ENCODE measurements at regions not wholly inside any gene's neighbourhood (a gene's known extent, or its start where the extent isn't known, plus 50 kb on each side); places are given as distances from the start of the nearest gene placed in this dataset.

DNA sequence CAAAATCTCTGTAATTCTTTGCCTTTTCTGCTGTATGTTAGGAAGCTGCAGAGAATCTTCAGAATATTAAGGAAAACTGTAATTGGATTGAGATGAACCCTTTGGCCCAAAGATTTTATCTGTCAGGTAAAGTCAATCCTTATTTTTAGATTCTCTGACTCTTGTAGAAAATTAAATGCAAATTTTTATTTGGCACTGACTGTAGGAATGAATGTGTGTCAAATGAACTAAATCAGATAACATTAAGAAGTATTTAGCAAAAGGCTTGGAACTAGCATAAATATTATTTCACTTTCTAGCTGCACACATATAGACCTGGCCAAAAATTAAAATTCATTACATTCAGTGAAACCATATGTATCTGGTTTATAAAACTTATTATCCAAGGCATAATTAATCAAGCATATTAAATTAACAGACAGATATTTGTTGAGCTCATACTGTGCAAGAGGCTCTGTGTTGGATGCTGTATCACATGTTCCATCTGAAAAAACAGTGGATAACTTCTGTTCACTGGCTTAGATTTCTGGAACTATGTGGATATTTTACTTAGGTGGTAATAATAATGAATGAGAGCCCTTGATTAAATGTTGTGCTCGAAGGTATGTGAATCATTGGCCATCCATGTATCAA lies 124.8 kb downstream of the HDGFL1 start:
- H3K27me3 ChIP-seq (ENCODE audit: insufficient read depth, low read depth, low read length), result no peaks in the 10 kb centered on the region
- no peaks in the 10 kb centered on the region for H3F3A ChIP-seq (ENCODE audit: insufficient read depth, low read length, poor library complexity, severe bottlenecking)
- no peaks in the 10 kb centered on the region for H3K79me2 ChIP-seq (replicated peaks; ENCODE audit: insufficient read depth, low read length)
- no peak overlapping the region for H3K9ac ChIP-seq (ENCODE audit: low read length)
- H3K4me3 ChIP-seq (ENCODE audit: low read length), result no peak overlapping the region
- H3K9me2 ChIP-seq (ENCODE audit: insufficient read depth, low read length), result no peaks in the 10 kb centered on the region
- no peaks in the 10 kb centered on the region for H3K9me3 ChIP-seq (ENCODE audit: low read length)
- H2AFZ ChIP-seq (ENCODE audit: low read depth, low read length), result no peak overlapping the region
- no peaks in the 10 kb centered on the region for H3K36me3 ChIP-seq (ENCODE audit: insufficient read depth, low read length)
- H4K20me1 ChIP-seq (ENCODE audit: insufficient read depth), result no peaks in the 10 kb centered on the region
- no peak overlapping the region for H3K27ac ChIP-seq (ENCODE audit: low read length)
- no peak for TF ChIP-seq CTCF (IDR thresholded peaks at IDR 0.05; ENCODE audit: poor library complexity, severe bottlenecking)
- TF ChIP-seq RAD21 (conservative IDR thresholded peaks at IDR 0.05), result no peak
- TF ChIP-seq MXI1 (conservative IDR thresholded peaks at IDR 0.05; ENCODE audit: poor library complexity, severe bottlenecking), result no peak
- no peak for TF ChIP-seq REST (IDR thresholded peaks at IDR 0.05; ENCODE audit: borderline replicate concordance)
- TF ChIP-seq TAF1 (IDR thresholded peaks at IDR 0.05; ENCODE audit: low read depth), result no peak
- TF ChIP-seq EZH2 (IDR thresholded peaks at IDR 0.05; ENCODE audit: borderline replicate concordance, insufficient read depth, low read length, poor library complexity, severe bottlenecking), result no peak
- TF ChIP-seq EP300 (conservative IDR thresholded peaks at IDR 0.05; ENCODE audit: poor library complexity, severe bottlenecking), result no peak
- H3K4me2 ChIP-seq (ENCODE audit: low read length), result no peak overlapping the region

DNA sequence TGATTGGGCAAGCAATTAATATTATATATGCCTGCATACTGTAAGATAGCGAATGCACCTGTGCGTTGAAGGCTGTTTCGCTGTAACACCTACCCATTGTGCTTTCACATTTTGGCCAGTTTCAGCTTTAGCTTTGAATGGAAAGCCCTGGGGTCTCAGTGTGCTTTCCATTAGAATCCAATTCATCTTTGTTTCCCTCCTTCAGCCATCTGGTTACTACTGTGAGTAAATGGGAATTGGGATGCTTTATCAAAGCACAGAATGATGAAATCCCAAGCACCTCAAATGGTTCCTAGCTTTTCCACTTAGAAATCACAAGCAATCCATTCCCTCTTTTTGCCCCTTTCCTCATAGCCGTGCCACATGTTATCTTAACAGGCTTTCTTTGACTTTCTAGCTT lies 127.1 kb downstream of the HDGFL1 start:
- no peak overlapping the region for H3K9ac ChIP-seq (ENCODE audit: low read length)
- H3K27ac ChIP-seq (ENCODE audit: low read length), result no peak overlapping the region
- no peaks in the 10 kb centered on the region for H4K20me1 ChIP-seq (ENCODE audit: insufficient read depth)
- no peaks in the 10 kb centered on the region for H3K79me2 ChIP-seq (replicated peaks; ENCODE audit: insufficient read depth, low read length)
- no peaks in the 10 kb centered on the region for H3F3A ChIP-seq (ENCODE audit: insufficient read depth, low read length, poor library complexity, severe bottlenecking)
- no peak overlapping the region for H2AFZ ChIP-seq (ENCODE audit: low read depth, low read length)
- no peaks in the 10 kb centered on the region for H3K36me3 ChIP-seq (ENCODE audit: insufficient read depth, low read length)
- no peak overlapping the region for H3K4me3 ChIP-seq (ENCODE audit: low read length)
- no peak overlapping the region for H3K4me2 ChIP-seq (ENCODE audit: low read length)
- no peaks in the 10 kb centered on the region for H3K9me2 ChIP-seq (ENCODE audit: insufficient read depth, low read length)
- no peaks in the 10 kb centered on the region for H3K27me3 ChIP-seq (ENCODE audit: insufficient read depth, low read depth, low read length)
- no peaks in the 10 kb centered on the region for H3K9me3 ChIP-seq (ENCODE audit: low read length)
- TF ChIP-seq REST (IDR thresholded peaks at IDR 0.05; ENCODE audit: borderline replicate concordance) (no peak), RAD21 (conservative IDR thresholded peaks at IDR 0.05) (no peak)

All from neural cell (in vitro differentiated cells).